HG03108 (cell line): ENCODE measurements at regions not wholly inside any gene's neighbourhood (a gene's known extent, or its start where the extent isn't known, plus 50 kb on each side); places are given as distances from the start of the nearest gene placed in this dataset.

Experiments
- ATAC-seq: cut with Tn5 transposase; IDR thresholded peaks from one replicate; pipeline ENCODE4 v1.9.1; 2021; ENCODE audit warnings: moderate library complexity; ENCODE audit not compliant: unreplicated experiment

- no peak for ATAC-seq
Measured at GRCh38 chr15:70449311-70450141, 313.8 kb downstream of the UACA start.

- no peak for ATAC-seq
Measured at GRCh38 chr15:70447928-70448698, 315.2 kb downstream of the UACA start.

GRCh38 chr15:70447521-70447920, 315.8 kb downstream of the UACA start:
- no peak for ATAC-seq

GRCh38 chr15:70447081-70447480, 316.3 kb downstream of the UACA start:
- ATAC-seq = no peak

- no peak for ATAC-seq
Measured at GRCh38 chr15:70443486-70444273, 319.7 kb downstream of the UACA start.

GRCh38 chr15:70442616-70443321, 320.6 kb downstream of the UACA start:
- no peak for ATAC-seq

- no peak for ATAC-seq
Measured at GRCh38 chr15:70442211-70442610, 321.1 kb downstream of the UACA start.

GRCh38 chr15:70440416-70441138, 322.8 kb downstream of the UACA start:
- no peak for ATAC-seq

- no peak for ATAC-seq
Measured at GRCh38 chr15:70439880-70440279, 323.5 kb downstream of the UACA start.

- no peak for ATAC-seq
Measured at GRCh38 chr15:70439304-70439877, 324.0 kb downstream of the UACA start.

- no peak for ATAC-seq
Measured at GRCh38 chr15:70438776-70439175, 324.6 kb downstream of the UACA start.

- no peak for ATAC-seq
Measured at GRCh38 chr15:70437882-70438451, 325.4 kb downstream of the UACA start.

GRCh38 chr15:70437089-70437488, 326.3 kb downstream of the UACA start:
- ATAC-seq = no peak

- no peak for ATAC-seq
Measured at GRCh38 chr15:70436428-70436827, 326.9 kb downstream of the UACA start.

GRCh38 chr15:70435872-70436271, 327.5 kb downstream of the UACA start:
- ATAC-seq = no peak

GRCh38 chr15:70435369-70435768, 328.0 kb downstream of the UACA start:
- ATAC-seq = no peak

- ATAC-seq = no peak
Measured at GRCh38 chr15:70433586-70434324, 329.6 kb downstream of the UACA start.

- ATAC-seq = no peak
Measured at GRCh38 chr15:70432924-70433495, 330.3 kb downstream of the UACA start.
